ENCODE measurements at regions not wholly inside any gene's neighbourhood (a gene's known extent, or its start where the extent isn't known, plus 50 kb on each side); places are given as distances from the start of the nearest gene placed in this dataset.

DNA sequence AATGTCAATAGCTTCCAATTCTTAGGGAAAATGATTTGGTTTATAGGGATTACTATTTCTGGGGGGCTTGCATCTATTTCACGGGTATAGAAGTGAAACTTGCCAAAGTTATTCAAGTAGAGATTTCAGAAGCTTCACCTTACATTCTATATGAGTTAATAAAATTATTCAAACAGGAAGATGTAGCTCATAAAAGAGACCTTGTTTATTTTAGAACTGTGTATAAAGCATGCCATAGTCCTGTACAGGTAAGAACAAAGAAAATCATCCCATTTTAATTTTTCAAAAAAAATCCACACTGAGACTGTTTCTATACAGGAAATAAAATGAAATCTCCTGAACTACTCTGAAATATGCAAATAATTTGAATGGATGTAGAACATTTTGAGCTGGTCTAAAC lies 834.7 kb downstream of the TRHDE start:
- no peaks in the 10 kb centered on the region for H3K9me3 ChIP-seq (ENCODE audit: control insufficient read depth, low read depth, low read length)
- H2AK5ac ChIP-seq (ENCODE audit: insufficient read length, low read length): no peak overlapping the region
- no peak overlapping the region for H2BK12ac ChIP-seq (ENCODE audit: insufficient read length, low read depth, low read length)
- no peaks in the 10 kb centered on the region for H3K23me2 ChIP-seq (ENCODE audit: insufficient read length, low read depth, low read length, poor library complexity, severe bottlenecking)
- DNase-seq: no peak
- H2AFZ ChIP-seq (ENCODE audit: low read length): no peak overlapping the region
- Mint-ChIP-seq H3K9me3 (no peaks in the 10 kb centered on the region), H3K27me3 (ENCODE audit: low read depth) (no peaks in the 10 kb centered on the region), H3K4me3 (no peak overlapping the region), H3K36me3 (ENCODE audit: insufficient read depth in 1 of 3, low read depth in 3 of 3) (no peaks in the 10 kb centered on the region), H3K27ac (no peak overlapping the region), H3K4me1 (peaks cover 3 to 7% of the 10 kb centered on the region in 2 experiments; a peak in 3 of 4 replicates)
- no peak overlapping the region for H3K23ac ChIP-seq (ENCODE audit: insufficient read length, low read depth, low read length)
- H2BK20ac ChIP-seq (ENCODE audit: low read depth, low read length, poor library complexity, severe bottlenecking): no peak overlapping the region
- H3K4me2 ChIP-seq (ENCODE audit: insufficient read depth, insufficient read length, low read length): no peak overlapping the region
- H2BK5ac ChIP-seq (ENCODE audit: insufficient read length, low read length): no peak overlapping the region
- H3T11ph ChIP-seq (ENCODE audit: low read length): no peak overlapping the region
- TF ChIP-seq, protein P1, sequence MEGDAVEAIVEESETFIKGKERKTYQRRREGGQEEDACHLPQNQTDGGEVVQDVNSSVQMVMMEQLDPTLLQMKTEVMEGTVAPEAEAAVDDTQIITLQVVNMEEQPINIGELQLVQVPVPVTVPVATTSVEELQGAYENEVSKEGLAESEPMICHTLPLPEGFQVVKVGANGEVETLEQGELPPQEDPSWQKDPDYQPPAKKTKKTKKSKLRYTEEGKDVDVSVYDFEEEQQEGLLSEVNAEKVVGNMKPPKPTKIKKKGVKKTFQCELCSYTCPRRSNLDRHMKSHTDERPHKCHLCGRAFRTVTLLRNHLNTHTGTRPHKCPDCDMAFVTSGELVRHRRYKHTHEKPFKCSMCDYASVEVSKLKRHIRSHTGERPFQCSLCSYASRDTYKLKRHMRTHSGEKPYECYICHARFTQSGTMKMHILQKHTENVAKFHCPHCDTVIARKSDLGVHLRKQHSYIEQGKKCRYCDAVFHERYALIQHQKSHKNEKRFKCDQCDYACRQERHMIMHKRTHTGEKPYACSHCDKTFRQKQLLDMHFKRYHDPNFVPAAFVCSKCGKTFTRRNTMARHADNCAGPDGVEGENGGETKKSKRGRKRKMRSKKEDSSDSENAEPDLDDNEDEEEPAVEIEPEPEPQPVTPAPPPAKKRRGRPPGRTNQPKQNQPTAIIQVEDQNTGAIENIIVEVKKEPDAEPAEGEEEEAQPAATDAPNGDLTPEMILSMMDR (conservative IDR thresholded peaks at IDR 0.05): no peak
- H3K56ac ChIP-seq (ENCODE audit: insufficient read length, low read depth, low read length): no peak overlapping the region
- H3K27me3 ChIP-seq (ENCODE audit: insufficient read depth, low read length): no peaks in the 10 kb centered on the region
- no peak overlapping the region for H3K18ac ChIP-seq (ENCODE audit: insufficient read length, low read depth, low read length)
- H4K8ac ChIP-seq (replicated peaks; ENCODE audit: insufficient read length, low read depth, low read length): no peak overlapping the region
- H3K4me1 ChIP-seq (ENCODE audit: insufficient read depth, low read length): no peaks in the 10 kb centered on the region
- no peak overlapping the region for H3K14ac ChIP-seq (ENCODE audit: insufficient read depth, low read length)
- no peak overlapping the region for H3K9ac ChIP-seq (ENCODE audit: extremely low read depth, insufficient read length, low read length)
- no peaks in the 10 kb centered on the region for H4K20me1 ChIP-seq (ENCODE audit: control insufficient read depth, insufficient read depth, insufficient read length)
- no peak overlapping the region for H4K91ac ChIP-seq (ENCODE audit: insufficient read length, low read depth, low read length)
- H2BK15ac ChIP-seq (ENCODE audit: low read depth, low read length): no peak overlapping the region
- H3K79me2 ChIP-seq (ENCODE audit: insufficient read depth, low read length): no peaks in the 10 kb centered on the region
- H3K27ac ChIP-seq (ENCODE audit: insufficient read length, low read depth, low read length): no peak overlapping the region
- no peak overlapping the region for H3K4ac ChIP-seq (ENCODE audit: low read depth, low read length)
- no CpG with 5 or more reads among the region's 1 CpG for whole genome bisulfite sequencing (ENCODE audit: extremely low coverage, insufficient read length, low lambda C conversion rate)
- no peaks in the 10 kb centered on the region for H3K79me1 ChIP-seq (ENCODE audit: insufficient read depth, low read depth, low read length, poor library complexity, severe bottlenecking)
- no peak overlapping the region for H4K5ac ChIP-seq (ENCODE audit: insufficient read length, low read depth, low read length)
- H2BK120ac ChIP-seq (ENCODE audit: low read depth, low read length, poor library complexity, severe bottlenecking): no peak overlapping the region

All from H9 (cell line).